Ureter (tissue), 1 donor: ENCODE measurements at regions not wholly inside any gene's neighbourhood (a gene's known extent, or its start where the extent isn't known, plus 50 kb on each side); places are given as distances from the start of the nearest gene placed in this dataset.

Experiments
- DNase-seq: peaks from one replicate; pipeline ENCODE4 v3.0.0-alpha.2; 2020; ENCODE audit warnings: low spot score
- donor health status: DM: yes; HTN: yes; CAD: no.

DNA sequence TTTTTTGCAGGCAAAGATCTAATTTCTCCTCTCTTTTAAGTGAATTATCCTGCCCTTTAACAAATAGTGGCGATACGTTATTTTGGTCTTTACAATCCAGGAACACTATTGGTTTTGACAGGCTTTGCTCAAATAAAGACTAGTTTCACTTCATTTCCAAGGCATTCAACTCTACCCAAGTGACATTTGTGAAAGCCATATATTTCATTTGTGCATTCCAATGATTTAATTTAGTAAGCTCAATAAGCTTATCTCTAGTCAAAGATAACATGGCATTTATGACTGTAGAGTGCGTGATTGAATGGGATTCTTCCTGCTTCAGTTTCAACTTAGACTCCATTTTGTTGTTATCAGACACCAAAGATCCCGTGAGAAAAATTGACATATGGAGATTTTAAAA, 959.8 kb downstream of the ADGRL3 start:
- no peak for DNase-seq

DNA sequence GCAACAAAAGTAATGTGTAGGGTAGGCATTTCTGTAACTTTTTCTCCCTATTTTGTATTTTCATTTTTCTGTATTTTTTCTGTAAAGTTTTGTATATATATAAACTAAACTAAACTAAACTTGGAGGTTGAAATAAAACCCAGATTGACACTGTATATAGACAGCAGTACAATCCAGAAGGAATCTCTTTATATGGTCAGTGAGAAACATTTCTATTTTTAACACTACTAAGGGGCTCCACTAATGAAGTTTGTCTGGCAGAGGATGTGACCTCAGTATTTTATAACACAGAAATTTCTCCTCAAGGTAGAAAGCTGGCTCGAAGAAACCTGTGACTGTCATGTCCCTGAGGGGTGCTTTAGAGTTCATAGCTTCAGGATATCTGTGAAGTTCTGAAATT, 959.2 kb downstream of the ADGRL3 start:
- DNase-seq, result no peak

- DNase-seq, result no peak
Observed at GRCh38 chr4:62156205-62156604, 956.1 kb downstream of the ADGRL3 start.

DNA sequence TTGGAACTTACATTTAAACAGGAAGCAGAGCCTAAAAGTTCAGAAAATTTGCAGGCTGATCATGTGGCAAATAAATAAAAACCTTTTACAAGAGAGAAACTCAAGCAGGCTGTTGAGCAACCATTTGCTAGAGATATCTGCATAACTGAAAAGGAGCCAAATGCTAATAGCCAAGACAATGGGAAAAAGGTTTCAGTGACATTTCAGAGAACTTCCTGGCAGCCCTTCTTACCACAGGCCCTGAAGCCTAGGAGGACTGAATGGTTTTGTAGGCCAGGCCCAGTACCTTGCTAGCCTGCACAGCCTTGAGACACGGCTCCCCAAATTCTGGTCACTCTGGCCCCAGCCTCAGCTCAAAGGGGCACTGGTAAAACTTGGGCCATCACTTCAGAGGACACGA, 945.1 kb downstream of the ADGRL3 start:
- no peak for DNase-seq

DNA sequence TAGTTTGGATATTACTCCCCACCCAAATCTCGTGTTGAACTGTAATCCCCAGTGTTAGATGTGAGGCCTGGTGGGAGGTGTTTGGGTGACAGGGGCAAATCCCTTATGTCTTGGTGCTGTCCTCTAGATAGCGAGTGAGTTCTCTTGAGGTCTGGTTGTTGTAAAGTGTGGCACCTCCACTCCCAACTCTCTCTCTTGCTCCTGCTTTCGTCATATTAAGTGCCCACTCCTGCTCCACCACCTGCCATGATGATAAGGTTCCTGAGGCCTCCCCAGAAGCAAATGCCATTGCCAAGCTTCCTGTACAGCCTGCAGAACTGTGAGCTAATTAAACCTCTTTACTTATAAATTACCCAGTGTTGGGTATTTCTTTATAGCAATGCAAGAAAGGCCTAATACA, 944.3 kb downstream of the ADGRL3 start:
- DNase-seq, result no peak

- DNase-seq, result no peak
Observed at GRCh38 chr4:62135565-62136156, 935.5 kb downstream of the ADGRL3 start.

DNA sequence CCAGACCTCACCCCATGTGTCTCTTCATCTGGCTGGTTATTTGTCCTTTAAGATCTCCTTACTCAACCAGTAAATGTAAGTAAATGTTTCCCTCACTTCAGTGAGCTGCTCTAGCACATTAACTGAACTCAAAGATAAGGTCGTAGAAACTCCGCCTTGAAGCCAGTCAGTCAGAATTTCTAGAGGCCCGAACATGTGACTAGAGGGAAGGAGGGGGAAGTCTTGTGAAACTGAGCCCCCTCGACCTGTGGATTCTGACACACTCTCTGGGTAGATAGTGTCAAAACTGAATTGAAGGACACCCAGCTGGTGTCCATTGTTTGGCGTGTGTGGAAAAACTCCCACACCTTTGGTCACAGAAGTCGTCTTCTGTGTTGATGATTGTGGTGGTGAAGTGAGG, 933.9 kb downstream of the ADGRL3 start:
- DNase-seq, result no peak

DNA sequence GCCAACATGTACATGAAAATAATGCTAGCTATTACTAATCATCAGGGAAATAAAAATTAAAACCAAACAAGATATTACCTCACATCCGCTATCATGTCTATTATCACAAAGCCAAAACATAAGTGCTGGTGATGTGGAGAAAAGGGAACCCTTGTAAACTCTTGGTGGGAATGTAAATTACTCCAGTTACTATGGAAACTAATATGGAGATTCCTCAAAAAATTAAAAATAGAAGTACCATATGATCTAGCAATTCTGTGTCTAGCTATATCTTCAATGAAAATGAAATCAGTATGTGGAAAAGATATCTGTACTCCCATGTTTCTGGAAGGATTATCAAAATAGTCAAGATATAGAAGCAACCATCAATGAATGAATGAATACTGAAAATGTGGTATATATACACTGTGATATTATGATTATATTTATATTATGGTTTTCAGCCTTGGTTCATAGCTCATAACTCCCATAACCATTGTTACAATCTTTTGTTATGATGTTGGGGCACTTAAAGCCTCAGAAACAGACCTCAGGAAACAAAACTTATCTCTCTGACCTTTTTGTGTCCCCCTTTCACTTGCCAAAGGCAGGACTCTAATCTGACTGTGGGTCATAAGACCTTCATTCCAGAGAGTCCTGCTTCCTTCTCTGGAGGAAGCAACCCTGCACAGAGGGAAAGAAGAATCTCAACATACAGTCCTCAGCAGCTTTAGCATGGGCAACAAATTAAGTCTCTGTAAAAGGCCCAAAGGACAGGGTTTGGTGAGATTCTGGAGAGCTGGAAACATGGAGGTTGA, 933.2 kb downstream of the ADGRL3 start:
- DNase-seq, result no peak

DNA sequence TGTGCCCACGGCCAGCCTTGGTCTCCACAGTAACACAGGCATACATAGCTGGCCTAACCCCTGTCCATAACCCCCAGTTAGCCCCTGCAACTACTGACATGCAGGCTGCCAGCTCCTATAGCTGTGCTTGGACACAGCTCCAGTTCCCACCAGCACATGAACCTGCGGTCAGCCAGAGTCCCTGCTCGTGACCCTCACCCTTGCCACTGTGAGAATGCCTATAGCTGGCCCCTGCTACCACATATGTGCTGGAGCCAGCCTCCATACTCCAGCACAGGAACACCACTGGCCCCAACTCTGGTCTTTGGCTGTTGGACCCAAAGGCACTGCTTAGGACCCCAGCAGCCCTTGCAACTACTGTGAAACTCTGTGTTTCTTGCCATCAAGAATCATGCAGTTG, 930.9 kb downstream of the ADGRL3 start:
- no peak for DNase-seq

- DNase-seq, result no peak
Observed at GRCh38 chr4:62130637-62131036, 930.5 kb downstream of the ADGRL3 start.

- no peak for DNase-seq
Observed at GRCh38 chr4:62130230-62130629, 930.1 kb downstream of the ADGRL3 start.
